HG03354 (cell line): ENCODE measurements at regions not wholly inside any gene's neighbourhood (a gene's known extent, or its start where the extent isn't known, plus 50 kb on each side); places are given as distances from the start of the nearest gene placed in this dataset.

Experiments used
- ATAC-seq: cut with Tn5 transposase; IDR thresholded peaks from one replicate; pipeline ENCODE4 v1.9.1; 2021; ENCODE audit warnings: mild to moderate bottlenecking; ENCODE audit not compliant: unreplicated experiment, poor library complexity, severe bottlenecking

DNA sequence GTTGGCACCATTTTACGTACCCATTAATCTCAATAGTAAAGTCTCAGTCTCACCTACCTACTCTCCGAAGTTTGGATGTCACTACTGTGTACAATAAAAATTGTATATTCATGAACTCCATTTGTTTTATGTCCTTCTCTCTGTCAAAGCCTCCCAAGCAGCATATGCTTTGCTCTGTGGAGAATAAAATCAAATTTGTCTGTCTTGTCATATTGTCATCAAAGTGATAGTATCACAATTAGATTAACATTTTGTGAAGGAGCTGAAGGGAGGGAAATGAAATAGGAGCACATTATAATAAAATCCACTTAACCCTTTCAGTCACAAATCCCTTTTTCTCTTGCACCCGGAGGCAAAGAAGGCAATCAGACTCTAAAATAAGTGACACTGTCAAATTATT, 177.1 kb upstream of the RRP15 start:
- no peak for ATAC-seq

DNA sequence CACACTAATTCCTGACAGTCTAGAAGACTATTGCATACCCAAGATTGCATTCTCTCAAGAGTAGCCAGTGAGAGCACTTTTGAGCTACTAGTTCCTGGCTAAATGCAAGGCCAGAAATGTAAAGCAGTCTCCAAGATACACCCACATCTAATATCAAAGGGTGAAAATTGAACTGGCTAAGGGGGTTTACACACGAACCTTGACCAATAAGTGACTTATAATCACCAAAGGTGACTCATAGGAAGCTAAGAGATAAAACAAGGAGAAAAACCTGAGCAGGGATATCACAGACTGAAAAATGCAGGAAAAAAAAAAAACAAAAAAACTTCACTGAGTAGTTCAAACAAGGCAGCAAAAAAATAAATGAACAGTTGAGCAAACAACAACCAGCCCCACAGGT, 172.2 kb upstream of the RRP15 start:
- no peak for ATAC-seq

DNA sequence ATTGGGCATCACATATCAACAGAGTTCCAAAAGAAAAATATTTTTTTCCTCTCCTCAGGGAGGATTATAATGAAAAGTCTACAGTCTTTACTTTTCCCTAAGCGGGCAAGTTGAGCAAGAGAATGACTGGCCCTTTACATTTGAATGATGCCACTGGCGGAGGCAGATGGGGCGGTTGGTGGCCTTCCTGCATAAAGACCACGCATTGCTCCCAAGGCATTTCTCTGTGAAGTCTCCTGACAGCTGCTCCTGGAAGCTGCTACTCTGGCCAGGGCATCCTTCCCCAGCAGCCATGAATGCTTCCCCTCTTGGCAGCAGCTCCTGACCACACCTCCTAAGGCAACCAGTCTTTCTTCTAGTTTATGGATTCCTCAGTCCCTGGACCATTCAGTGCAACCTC, 161.1 kb upstream of the RRP15 start:
- no peak for ATAC-seq

DNA sequence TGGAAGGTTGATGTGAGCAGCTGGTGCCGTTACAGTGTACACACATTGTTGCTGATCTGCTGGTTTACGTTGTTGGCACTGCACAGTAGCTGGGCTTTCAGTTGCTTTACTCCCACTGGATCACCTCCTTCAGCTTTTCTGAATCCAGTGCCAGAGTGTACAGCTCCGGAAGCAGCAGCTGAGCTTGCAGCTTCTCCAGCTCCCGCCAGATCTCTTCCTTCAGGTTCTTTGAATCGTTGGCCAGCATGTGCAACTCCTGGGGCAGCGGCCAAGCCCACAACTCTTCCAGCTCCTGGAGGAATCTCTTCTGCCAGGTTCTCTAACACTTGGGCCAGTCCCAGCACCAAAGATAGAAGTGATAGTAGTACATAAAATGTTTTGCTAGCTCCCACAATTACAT, 149.7 kb upstream of the RRP15 start:
- ATAC-seq, result no peak

DNA sequence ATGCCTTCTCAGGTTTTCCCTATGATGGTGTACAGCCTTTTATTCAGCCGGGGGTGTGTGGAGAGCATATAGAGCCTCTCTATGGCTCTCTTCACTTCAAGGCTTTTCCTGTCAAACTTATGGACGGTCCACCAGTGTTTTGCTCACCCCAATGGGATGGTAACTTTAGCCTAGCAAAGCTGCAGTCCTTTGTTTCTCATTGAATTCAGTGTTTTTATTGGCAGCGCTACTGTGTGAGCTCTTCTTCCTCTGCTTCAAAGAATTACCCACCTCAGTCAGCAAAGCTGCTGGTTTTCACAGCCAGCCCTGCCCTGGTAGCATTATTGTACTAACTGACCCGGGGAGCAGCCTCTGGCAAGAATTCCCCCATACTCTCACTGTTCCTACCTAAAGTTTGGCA, 145.3 kb upstream of the RRP15 start:
- ATAC-seq, result no peak

DNA sequence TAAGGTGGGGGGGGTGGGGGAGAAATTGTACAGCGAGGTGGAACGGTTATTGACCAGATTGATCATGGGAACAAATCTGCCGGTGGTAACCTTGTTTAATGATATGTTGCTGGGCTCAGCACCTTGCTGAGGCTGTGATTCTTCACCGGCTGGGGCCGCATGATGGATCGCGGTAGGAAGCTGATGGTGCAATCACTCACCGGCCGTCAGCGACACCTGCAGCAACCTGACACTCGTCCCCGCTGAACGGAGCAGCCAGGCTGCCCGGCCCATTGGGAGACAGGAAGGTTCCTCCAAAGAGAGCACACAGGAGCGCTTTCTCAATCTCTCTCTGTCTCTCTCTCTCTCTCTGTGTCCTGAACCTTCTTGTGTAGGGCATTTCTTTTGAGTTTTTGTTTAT, 128.5 kb upstream of the RRP15 start:
- no peak for ATAC-seq

DNA sequence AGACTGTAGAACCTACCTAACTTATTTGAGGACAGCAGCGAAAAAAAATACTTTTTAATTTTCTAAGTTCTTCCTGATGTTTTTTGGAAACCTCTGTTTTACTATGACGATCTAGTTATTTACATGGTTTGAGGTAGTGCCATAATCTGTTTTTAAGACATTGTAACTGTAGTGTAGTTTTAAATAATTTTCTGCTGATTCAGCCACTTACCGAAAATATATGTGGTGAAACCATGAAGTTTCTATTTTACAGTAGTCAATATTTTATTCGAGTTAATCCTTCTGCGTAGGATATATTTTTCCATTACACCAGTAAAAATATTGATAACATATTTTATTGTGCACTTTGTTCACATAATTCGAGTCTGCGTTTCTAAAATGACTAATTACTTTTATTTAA, 121.7 kb upstream of the RRP15 start:
- no peak for ATAC-seq

DNA sequence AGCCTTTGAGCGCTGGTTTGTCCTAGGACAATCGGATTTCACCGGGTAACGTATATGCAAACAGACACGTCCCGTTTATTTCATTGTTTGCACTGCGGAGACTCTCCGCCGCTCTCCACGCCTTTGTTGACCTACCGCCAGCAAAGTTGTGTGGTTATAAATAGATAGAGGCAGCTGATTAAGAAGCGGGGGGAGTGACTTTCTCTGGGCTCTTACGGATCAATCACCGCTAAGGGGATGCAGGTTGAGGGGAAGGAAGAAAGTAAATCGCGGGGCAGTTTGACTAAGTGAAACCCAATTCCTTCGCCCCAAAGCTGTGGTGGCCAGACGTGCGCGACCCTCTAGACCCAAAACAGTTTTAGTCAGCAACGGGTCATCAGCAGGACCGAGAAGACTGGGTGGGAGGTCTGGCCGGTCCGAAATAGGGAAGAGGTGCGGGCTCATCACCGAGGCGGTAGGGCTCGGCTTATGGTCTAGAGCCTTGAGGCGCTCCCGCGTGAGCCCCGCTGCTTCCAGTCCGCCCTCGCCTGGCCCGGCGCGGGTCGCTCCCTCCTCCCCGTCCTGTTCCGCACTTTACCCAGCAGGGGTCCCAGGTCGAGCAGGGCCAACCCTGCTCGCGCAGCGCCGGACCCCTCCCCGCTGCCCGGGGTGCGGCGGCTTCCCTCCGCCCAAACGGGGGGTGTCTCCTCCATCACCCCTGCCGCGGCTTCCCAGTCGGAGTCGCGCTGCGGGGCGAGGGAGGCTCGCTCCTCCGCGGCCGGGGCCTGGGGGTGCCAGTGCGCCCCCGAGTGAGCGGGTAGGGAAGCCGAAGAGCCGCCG, 120.8 kb upstream of the RRP15 start:
- ATAC-seq, result peak; percentile 63

DNA sequence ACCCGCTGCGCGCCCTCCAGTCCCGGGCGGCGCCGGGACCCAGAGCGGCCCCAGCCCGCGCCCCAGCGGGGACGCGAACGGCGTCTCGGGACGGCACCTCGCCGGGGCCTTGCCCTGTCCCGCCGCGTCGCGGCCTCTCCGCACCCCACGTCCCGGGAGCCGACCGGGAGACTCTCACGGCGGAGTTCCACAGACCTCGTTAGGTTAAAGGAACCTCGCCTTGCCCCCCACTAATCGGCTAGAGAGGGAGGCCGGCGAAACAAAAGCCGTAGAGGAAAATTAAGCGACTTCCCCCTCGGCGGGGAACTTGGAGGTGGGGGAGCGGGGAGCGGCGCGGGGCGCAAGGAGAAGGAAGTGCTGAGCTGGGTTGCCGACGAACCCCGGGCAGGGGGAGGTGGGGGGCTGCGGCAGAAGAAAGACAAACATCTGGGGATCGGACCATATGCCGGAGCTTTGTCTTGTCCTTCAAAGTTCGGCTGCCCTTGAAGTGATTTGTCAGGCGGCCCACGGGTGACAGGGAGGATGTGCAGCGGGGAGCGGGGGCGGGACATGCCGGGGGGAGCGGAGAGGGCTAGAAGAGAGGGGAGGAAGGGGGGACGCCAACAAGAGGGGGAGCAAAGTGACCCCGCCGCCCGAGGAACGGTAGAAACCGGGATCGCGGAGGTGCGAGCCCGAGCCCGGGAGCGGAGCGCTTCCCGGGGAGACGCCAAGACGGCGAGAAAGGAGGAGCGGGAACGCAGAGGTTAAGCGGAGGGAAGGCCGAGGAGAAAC, 120.0 kb upstream of the RRP15 start:
- ATAC-seq, result peak; percentile 52

DNA sequence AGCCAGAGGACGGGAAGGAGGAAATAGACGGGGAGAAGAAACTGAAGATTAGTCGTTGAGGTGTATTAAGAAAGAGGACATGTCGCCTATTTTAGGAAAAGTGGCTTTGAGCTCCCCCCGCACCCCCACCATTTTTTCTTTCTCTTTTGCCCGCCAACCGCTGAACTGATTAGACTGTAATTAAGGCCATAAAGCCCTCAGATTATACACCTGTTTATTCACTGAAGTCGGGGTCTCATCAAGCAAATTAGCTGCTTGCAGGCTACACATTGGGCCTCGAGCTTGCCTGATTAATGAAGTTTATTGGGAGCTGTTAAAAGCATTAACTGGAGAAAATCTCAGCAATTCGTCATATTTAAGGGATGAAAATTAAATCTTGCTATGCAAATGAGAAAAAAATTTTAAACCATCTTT, 119.4 kb upstream of the RRP15 start:
- ATAC-seq, result no peak

DNA sequence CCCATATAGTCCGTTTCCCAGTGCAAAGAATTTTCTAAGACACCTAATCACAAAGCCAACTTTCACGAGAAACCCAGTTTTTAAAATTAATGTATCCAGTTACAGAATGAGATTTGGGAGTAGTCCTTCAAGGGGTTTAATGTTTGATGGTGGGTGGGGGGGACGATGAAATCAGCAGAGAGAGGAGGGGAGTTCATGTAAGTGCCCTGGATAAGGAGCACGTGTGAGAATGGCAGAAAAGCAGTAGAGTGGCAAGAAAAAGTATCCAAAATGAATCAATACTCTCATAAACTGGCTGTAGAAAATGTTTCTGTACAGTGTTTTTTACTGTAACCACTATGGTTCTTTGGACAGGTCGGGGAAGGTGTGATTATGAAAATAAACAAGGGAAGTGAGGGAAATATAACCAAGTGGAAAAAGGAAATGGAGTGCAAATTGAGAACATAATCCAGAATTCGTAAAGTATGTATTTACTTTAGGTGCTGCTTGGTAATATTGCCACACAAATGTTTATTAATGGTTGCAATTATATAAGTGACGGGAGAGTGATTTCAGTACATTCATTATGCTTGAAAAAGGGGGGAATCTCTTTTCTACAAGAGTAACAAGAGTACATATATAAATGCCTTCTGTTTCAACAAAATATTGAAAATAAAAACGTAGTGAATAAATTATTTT, 118.7 kb upstream of the RRP15 start:
- ATAC-seq, result no peak

DNA sequence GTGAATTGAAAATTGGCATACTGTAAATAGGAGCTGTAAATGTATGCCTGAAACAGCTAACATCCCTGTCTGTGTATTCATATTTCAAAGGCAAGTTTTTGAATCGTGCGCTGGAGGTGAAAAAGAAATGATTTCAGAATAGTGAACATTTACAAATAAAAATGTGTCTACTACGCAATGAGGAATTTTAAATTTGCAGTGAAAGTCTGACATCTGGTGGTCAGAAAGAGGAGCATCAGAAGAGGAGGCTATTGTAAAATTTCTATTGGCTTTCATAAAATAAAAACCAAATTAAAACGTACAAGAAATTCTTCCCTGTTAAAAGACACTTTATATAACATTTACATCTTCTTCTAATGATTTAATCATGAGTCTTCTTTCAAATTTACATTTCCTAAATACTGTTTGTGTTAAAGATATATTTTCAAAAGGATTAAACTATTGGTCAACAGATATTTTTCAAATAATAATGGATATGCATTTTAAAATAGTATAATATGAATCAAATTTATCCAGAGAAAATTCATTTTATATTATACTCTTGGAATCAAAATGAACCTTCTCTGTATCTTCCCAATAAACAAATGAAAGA, 113.7 kb upstream of the RRP15 start:
- ATAC-seq, result peak; percentile 70

DNA sequence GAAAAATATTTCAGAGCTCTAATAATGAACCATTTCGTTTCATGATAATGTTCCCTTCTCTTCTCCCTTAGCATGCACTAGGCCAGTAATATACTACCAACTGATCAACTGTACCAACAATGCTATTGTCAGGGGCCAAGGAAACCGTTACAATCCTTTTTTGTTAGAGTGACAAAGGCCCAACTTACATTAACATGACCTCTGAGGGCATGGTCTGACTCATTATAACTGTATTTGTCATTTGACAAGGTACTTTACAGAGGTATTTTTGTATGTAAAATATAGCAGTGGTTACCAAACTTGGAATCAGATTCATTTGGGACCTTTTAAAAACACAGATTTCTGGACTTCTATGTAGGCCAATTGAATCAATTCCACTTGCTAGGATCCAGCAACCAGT, 102.6 kb upstream of the RRP15 start:
- ATAC-seq, result no peak

DNA sequence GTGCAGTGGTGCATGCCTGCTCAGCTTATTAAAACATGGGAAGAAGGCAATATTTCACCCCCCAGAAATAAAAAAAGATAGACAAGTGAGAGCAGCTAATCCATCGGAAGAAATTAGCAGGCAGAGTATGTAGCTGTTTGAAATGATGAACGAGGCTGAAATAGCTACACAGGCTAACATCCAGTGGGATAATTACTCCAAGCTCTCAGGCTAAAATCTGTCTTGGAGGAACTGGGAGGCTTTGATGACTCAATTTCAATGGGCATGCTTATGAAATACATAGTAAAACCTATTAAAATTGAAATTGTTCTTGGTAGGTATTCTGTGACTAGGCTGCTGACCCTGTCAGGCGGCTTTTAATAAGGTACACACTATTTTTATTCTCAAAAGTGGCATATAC, 84.1 kb upstream of the RRP15 start:
- no peak for ATAC-seq

DNA sequence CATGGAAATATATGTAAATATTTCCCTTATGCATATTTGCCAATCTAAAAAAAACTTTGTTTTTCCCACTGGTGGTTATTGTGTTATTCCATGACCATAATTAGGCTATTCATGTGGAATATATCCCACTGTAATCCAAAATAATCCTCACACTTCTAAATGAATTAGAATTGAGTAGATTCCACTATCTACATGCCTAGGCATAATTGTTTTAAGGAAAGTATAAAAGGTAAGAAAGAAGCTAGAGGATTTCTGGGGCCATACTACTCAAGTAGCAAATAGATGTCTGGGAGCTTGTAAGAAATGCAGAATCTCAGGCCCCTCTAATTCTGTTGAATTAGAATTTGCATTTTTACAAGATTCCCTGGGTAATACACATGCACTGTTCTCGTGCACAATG, 83.5 kb upstream of the RRP15 start:
- no peak for ATAC-seq

DNA sequence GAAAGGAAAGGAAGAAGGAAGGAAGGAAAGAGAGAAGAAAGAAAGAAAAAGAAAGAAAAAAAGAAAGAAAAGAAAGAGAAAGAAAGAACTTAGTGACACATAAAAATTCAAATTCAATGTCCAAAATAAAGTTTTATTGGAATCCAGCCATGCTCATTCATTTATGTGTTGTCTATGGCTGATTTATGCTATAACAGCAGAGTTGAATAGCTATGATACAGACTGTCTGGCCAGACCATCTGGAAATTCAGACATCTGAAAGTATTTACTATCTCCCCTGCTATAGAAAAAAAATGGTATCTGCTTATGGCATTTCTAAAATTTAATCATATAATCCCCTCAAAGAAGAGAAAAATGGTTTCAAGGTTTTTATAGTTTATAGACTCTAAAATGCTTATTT, 79.4 kb upstream of the RRP15 start:
- no peak for ATAC-seq

DNA sequence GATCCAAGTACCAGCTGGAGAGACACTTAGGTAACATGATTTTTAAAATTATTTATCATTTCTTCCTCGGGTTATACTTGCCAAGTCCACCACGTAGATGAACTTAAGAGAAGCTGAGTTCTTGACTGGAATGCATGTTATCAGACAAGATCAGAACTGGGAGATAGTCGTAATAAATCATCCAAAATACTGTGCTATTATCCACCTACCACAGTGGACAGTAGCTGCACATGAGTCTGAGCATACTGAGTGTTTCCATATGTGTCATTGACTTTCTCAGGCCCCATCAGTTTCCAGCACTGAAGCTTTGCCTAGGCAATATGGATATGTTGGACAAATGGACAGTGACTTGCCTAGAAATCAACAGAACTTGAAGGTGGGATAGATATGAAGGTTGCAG, 77.9 kb upstream of the RRP15 start:
- ATAC-seq, result no peak

DNA sequence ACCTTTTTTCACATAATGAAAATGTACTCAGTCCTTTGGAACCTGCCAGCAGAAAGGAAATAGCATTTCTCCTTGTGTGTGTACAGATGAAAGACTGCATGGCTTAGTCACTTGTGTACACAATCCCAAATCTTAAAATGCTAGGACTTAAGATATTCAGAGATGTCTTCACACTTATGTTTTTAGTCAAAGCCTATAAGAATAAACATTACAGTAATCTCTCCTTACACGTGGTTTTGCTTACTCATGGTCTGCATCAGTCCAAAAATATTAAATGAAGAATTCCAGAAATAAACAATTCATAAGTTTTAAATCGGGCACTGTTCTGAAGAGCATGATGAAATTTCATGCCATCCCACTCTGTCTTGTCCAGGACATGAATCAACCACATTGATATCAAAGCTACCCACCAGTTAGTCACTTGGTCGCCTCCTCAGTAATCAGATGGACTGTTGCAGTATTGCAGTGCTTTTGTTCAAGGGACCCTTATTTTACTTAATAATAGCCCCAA, 75.7 kb upstream of the RRP15 start:
- no peak for ATAC-seq

DNA sequence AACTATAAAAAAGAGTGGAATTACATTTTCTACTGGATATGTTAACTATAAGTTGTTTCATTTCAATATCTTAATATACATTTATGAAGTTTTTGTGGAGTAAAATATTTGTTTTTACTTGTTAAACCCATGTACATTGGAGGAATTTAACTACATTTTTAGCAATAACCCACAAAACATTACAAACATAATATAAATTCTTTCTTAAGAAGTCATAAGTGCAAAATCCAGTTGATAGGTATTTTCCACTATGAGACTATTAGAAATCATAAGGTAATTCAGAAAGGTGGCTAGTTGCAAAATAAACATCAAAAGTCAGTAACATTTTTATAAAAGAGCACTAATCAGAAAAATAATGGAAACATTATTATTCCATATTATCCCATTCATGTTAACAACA, 73.9 kb upstream of the RRP15 start:
- no peak for ATAC-seq

DNA sequence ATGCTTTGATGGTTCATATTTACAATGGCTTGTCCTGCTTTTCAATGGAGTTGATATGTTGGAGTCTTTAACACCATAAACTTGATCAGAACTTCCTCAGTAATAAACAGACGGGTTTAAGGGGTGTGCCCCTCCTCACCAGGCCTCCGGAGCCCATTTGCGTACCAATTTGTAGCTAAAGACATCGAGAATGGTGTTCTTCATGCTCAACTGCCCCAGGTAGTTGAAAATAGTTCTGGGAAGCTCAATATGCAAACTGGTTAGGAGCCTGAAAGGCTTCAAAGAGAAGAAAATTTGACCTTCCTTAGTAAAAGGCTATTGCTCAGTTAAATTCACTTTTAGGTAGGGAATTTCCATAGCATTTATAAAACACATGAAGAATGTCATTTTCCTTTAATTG, 68.1 kb upstream of the RRP15 start:
- no peak for ATAC-seq
